ENCODE measurements at regions not wholly inside any gene's neighbourhood (a gene's known extent, or its start where the extent isn't known, plus 50 kb on each side); places are given as distances from the start of the nearest gene placed in this dataset.

DNA sequence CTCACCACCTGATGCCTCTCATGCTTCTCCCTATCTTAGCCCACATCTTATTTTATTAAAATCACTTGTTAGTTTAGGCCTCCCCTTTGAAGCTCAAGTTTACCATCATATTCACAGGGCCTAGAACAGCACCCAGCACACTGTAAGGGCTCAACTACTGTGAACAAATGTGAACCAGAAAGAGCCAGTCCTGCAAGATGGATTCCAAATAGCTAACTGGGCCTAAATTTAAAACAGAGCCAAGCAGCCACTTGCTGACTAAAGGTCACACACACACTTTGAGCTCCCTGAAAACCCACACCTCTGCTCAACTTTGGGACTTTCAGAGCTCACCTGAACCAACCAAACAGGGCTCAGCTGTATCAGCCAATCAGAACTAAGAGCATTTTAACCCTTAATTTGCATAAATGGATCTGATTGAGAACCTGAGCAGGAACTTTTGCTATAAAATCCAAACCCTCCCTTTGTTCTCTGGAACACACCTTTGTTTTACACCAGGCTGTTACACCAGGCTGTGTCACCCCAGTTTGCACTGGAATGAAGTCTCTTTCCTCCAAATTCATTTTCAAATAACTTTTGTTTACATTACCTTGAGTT is 62.1 kb upstream of the EXOC1L start:
- ATAC-seq (replicated peaks in 1 of 4) = no peak
- DNase-seq = no peak
- H3K9me3 ChIP-seq = no peaks in the 10 kb centered on the region
- no peaks in the 10 kb centered on the region for H3K36me3 Mint-ChIP-seq
- peaks cover 0 to 14% (median 0%) of the 10 kb centered on the region in 3 donors for H3K4me1 Mint-ChIP-seq
- ChIA-PET POLR2A (no interaction called here), CTCF (no interaction called here)
- H3K27ac Mint-ChIP-seq = no peak overlapping the region
- no peak overlapping the region for H3K4me3 ChIP-seq (ENCODE audit: control insufficient read depth in 1 of 2, extremely low read depth in 1 of 2, low read length in 1 of 2)
- H3K9me3 Mint-ChIP-seq = no peaks in the 10 kb centered on the region
- H3K4me3 Mint-ChIP-seq = no peak overlapping the region
- H3K4me1 ChIP-seq (ENCODE audit: control insufficient read depth in 1 of 2, extremely low read depth in 1 of 2, insufficient read depth in 2 of 2, low read length in 2 of 2) = no peaks in the 10 kb centered on the region
- H3K27me3 Mint-ChIP-seq = peaks cover 0 to 4% of the 10 kb centered on the region in 2 donors
- H3K27ac ChIP-seq (ENCODE audit: low read length) = no peak overlapping the region
- H3K27me3 ChIP-seq (replicated peaks in 1 of 2; ENCODE audit: control insufficient read depth in 2 of 2, extremely low read depth in 1 of 2, insufficient read depth in 2 of 2, low read length in 1 of 2) = no peaks in the 10 kb centered on the region
- H3K36me3 ChIP-seq (ENCODE audit: control insufficient read depth in 2 of 2, extremely low read depth in 1 of 2, insufficient read depth in 1 of 2, low read length in 1 of 2) = no peaks in the 10 kb centered on the region

DNA sequence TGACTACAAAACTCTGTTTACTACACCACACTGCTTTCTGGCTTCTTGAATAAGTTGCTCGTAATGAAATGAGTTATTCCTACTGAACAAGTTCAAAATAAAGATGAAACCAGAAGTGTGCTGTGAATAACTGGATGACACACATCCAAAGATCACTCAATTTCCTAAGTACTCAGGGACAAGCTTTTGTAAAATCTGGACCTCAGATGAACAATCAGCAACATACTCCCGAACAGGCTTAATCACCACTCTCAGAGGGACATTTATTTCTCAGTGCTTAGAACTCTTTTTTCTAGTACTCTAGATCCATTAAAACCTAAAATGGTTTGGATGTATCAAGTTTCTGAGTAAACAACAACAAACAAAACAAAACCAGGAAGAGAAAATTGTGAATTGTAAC is 61.5 kb upstream of the EXOC1L start:
- no peak for ATAC-seq (replicated peaks in 1 of 4)
- Histone ChIP-seq H3K9me3 (no peaks in the 10 kb centered on the region), H3K36me3 (ENCODE audit: control insufficient read depth in 2 of 2, extremely low read depth in 1 of 2, insufficient read depth in 1 of 2, low read length in 1 of 2) (no peaks in the 10 kb centered on the region), H3K4me1 (ENCODE audit: control insufficient read depth in 1 of 2, extremely low read depth in 1 of 2, insufficient read depth in 2 of 2, low read length in 2 of 2) (no peaks in the 10 kb centered on the region), H3K4me3 (ENCODE audit: control insufficient read depth in 1 of 2, extremely low read depth in 1 of 2, low read length in 1 of 2) (no peak overlapping the region), H3K27ac (ENCODE audit: low read length) (no peak overlapping the region), H3K27me3 (replicated peaks in 1 of 2; ENCODE audit: control insufficient read depth in 2 of 2, extremely low read depth in 1 of 2, insufficient read depth in 2 of 2, low read length in 1 of 2) (no peaks in the 10 kb centered on the region)
- Mint-ChIP-seq H3K9me3 (no peaks in the 10 kb centered on the region), H3K27ac (no peak overlapping the region), H3K27me3 (peaks cover 0 to 4% of the 10 kb centered on the region in 2 donors), H3K4me1 (peaks cover 0 to 14% (median 0%) of the 10 kb centered on the region in 3 donors), H3K4me3 (no peak overlapping the region), H3K36me3 (no peaks in the 10 kb centered on the region)
- CTCF ChIA-PET = no interaction called here
- WGBS (ENCODE audit: insufficient coverage) = 40% methylated on average over 1 of the region's 2 CpGs
- no peak for DNase-seq
- POLR2A ChIA-PET = no interaction called here

DNA sequence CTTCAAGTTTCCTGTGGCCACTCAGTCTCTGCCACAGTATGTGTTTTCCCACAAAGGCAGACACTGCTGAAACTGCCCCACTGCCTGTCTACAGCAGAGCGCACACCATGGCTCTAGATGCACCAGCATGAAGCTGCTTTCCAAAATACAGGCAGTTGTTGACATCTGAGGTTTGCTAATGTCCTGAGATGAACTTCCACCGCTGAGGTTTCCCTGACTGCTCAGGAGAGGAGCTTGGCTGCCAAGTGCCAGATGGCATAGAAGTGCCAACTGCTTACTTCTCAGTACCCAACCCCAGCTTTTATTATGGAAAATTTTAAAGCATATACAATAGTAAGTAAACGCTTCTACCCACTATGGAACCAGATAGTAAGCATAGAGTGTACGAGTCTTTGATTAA is 61.0 kb upstream of the EXOC1L start:
- Mint-ChIP-seq H3K27ac (no peak overlapping the region), H3K27me3 (peaks cover 0 to 4% of the 10 kb centered on the region in 2 donors), H3K9me3 (no peaks in the 10 kb centered on the region), H3K36me3 (no peaks in the 10 kb centered on the region), H3K4me1 (peaks cover 0 to 14% (median 0%) of the 10 kb centered on the region in 3 donors), H3K4me3 (no peak overlapping the region)
- Histone ChIP-seq H3K27ac (ENCODE audit: low read length) (no peak overlapping the region), H3K27me3 (replicated peaks in 1 of 2; ENCODE audit: control insufficient read depth in 2 of 2, extremely low read depth in 1 of 2, insufficient read depth in 2 of 2, low read length in 1 of 2) (no peaks in the 10 kb centered on the region), H3K4me1 (ENCODE audit: control insufficient read depth in 1 of 2, extremely low read depth in 1 of 2, insufficient read depth in 2 of 2, low read length in 2 of 2) (no peaks in the 10 kb centered on the region), H3K4me3 (ENCODE audit: control insufficient read depth in 1 of 2, extremely low read depth in 1 of 2, low read length in 1 of 2) (no peak overlapping the region), H3K36me3 (ENCODE audit: control insufficient read depth in 2 of 2, extremely low read depth in 1 of 2, insufficient read depth in 1 of 2, low read length in 1 of 2) (no peaks in the 10 kb centered on the region), H3K9me3 (no peaks in the 10 kb centered on the region)
- WGBS (ENCODE audit: insufficient coverage) = 100% methylated on average over 2 of the region's 4 CpGs
- ChIA-PET CTCF (no interaction called here), POLR2A (no interaction called here)
- DNase-seq = no peak
- ATAC-seq (replicated peaks in 1 of 4) = no peak

DNA sequence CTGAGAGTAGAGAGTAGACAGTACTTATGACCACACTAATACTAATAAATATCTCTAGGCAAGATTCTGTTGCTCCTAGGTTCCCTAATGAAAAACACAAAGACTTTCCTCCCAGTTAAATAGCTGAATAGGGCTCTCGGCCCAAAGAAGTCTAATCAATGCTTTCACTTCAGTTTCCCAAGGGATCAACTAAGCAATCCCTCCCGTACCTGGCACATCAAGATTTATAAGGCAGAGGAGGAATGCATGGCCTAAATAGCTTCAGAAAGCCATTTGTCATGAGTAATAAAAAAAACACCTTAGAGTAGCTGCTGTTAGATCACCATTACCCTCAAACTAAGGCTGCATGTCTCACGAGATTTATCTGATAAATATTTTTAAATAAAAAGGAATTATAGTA is 56.8 kb upstream of the EXOC1L start:
- Mint-ChIP-seq H3K27ac (no peak overlapping the region), H3K27me3 (peaks cover 6 to 13% of the 10 kb centered on the region in 2 donors), H3K36me3 (no peaks in the 10 kb centered on the region), H3K4me1 (peaks cover 0 to 4% (median 0%) of the 10 kb centered on the region in 3 donors), H3K9me3 (no peaks in the 10 kb centered on the region), H3K4me3 (no peak overlapping the region)
- H3K4me3 ChIP-seq (ENCODE audit: control insufficient read depth in 1 of 2, extremely low read depth in 1 of 2, low read length in 1 of 2) = no peak overlapping the region
- H3K36me3 ChIP-seq (ENCODE audit: control insufficient read depth in 2 of 2, extremely low read depth in 1 of 2, insufficient read depth in 1 of 2, low read length in 1 of 2) = no peaks in the 10 kb centered on the region
- no peaks in the 10 kb centered on the region for H3K9me3 ChIP-seq
- POLR2A ChIA-PET = no interaction called here
- no peaks in the 10 kb centered on the region for H3K4me1 ChIP-seq (ENCODE audit: control insufficient read depth in 1 of 2, extremely low read depth in 1 of 2, insufficient read depth in 2 of 2, low read length in 2 of 2)
- no peak overlapping the region for H3K27ac ChIP-seq (ENCODE audit: low read length)
- H3K27me3 ChIP-seq (replicated peaks in 1 of 2; ENCODE audit: control insufficient read depth in 2 of 2, extremely low read depth in 1 of 2, insufficient read depth in 2 of 2, low read length in 1 of 2) = peaks cover 0 to 2% of the 10 kb centered on the region in 2 experiments
- ATAC-seq (replicated peaks in 1 of 4) (no peak), DNase-seq (no peak)
- no CpG with 5 or more reads among the region's 3 CpGs for WGBS (ENCODE audit: insufficient coverage)
- CTCF ChIA-PET = no interaction called here

DNA sequence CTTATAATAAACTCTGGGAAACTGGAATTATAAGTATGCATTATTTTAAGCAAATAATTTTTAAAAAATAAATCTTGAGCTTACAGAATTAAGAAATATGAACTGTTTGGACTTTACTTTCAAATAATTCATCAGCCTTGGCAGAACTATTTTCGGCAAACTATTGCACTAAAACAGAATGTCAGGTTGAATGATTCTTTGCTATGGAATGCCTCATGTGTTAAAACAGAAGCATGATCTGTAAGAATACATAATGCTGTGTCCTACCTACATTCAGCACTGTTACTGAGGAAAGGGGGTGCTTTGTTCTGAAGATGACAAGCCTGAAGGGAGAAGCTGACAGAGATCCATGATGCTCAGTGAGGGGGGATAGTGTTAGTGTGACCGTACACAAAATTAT is 55.6 kb upstream of the EXOC1L start:
- Mint-ChIP-seq H3K36me3 (no peaks in the 10 kb centered on the region), H3K4me3 (no peak overlapping the region), H3K27me3 (peaks cover 6 to 17% of the 10 kb centered on the region in 2 donors), H3K9me3 (no peaks in the 10 kb centered on the region), H3K4me1 (no peaks in the 10 kb centered on the region), H3K27ac (no peak overlapping the region)
- WGBS (ENCODE audit: insufficient coverage) = no CpG with 5 or more reads among the region's 2 CpGs
- no peaks in the 10 kb centered on the region for H3K9me3 ChIP-seq
- POLR2A ChIA-PET = no interaction called here
- no peaks in the 10 kb centered on the region for H3K36me3 ChIP-seq (ENCODE audit: control insufficient read depth in 2 of 2, extremely low read depth in 1 of 2, insufficient read depth in 1 of 2, low read length in 1 of 2)
- H3K4me1 ChIP-seq (ENCODE audit: control insufficient read depth in 1 of 2, extremely low read depth in 1 of 2, insufficient read depth in 2 of 2, low read length in 2 of 2) = no peaks in the 10 kb centered on the region
- ATAC-seq (replicated peaks in 1 of 4) (no peak), DNase-seq (no peak)
- H3K27ac ChIP-seq (ENCODE audit: low read length) = no peak overlapping the region
- H3K27me3 ChIP-seq (replicated peaks in 1 of 2; ENCODE audit: control insufficient read depth in 2 of 2, extremely low read depth in 1 of 2, insufficient read depth in 2 of 2, low read length in 1 of 2) = peaks cover 0 to 3% of the 10 kb centered on the region in 2 experiments
- no peak overlapping the region for H3K4me3 ChIP-seq (ENCODE audit: control insufficient read depth in 1 of 2, extremely low read depth in 1 of 2, low read length in 1 of 2)
- CTCF ChIA-PET = no interaction called here

DNA sequence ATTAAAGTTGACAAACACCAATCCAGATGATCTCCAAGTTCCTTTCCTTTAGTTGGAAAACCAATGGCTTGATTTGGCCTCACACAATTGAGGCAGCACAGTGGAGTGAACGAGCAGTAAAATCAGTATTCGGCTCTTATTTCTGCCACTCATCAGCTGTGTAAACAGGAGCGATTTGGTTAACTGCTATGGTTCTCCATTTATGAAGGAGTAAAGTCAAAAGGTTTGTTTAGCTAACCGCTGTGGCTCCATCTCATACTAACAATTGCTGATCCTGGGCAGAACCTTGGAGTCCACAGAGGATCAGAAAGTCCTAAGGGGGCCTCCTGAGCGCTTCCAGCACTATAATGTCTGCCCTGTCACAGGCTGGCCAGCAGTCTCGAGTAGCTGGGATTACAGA is 54.5 kb upstream of the EXOC1L start:
- DNase-seq = no peak
- no peaks in the 10 kb centered on the region for H3K36me3 ChIP-seq (ENCODE audit: control insufficient read depth in 2 of 2, extremely low read depth in 1 of 2, insufficient read depth in 1 of 2, low read length in 1 of 2)
- Mint-ChIP-seq H3K9me3 (no peaks in the 10 kb centered on the region), H3K27ac (no peak overlapping the region), H3K4me1 (no peaks in the 10 kb centered on the region), H3K4me3 (no peak overlapping the region), H3K36me3 (no peaks in the 10 kb centered on the region), H3K27me3 (peaks cover 7 to 18% of the 10 kb centered on the region in 2 donors)
- no peak for ATAC-seq (replicated peaks in 1 of 4)
- peaks cover 0 to 3% of the 10 kb centered on the region in 2 experiments for H3K27me3 ChIP-seq (replicated peaks in 1 of 2; ENCODE audit: control insufficient read depth in 2 of 2, extremely low read depth in 1 of 2, insufficient read depth in 2 of 2, low read length in 1 of 2)
- no peaks in the 10 kb centered on the region for H3K9me3 ChIP-seq
- no peak overlapping the region for H3K4me3 ChIP-seq (ENCODE audit: control insufficient read depth in 1 of 2, extremely low read depth in 1 of 2, low read length in 1 of 2)
- POLR2A ChIA-PET = no interaction called here
- WGBS (ENCODE audit: insufficient coverage) = 86% methylated on average over 4 of the region's 6 CpGs
- H3K27ac ChIP-seq (ENCODE audit: low read length) = no peak overlapping the region
- H3K4me1 ChIP-seq (ENCODE audit: control insufficient read depth in 1 of 2, extremely low read depth in 1 of 2, insufficient read depth in 2 of 2, low read length in 2 of 2) = no peaks in the 10 kb centered on the region
- CTCF ChIA-PET = no interaction called here

DNA sequence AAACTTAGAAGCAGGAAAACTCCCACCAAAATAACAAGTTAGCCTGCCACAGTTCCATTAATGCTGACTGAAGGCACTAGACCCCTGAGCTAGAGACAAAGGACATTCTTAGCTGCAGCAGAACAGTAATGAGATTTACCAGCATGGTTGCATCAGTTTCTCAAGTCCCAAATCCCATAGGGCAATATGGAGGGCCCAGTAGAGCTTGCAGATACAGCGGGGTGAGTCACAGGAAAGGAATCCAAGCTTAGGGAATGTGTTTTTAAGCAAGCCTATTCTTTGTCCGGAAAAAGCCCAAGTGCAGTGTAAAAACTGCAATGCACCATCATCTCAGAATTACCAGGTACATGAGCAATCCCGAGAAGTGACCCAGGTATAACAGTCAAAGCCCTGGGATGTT is 51.3 kb upstream of the EXOC1L start:
- POLR2A ChIA-PET = no interaction called here
- WGBS (ENCODE audit: insufficient coverage) = 100% methylated on average over 2 of the region's 3 CpGs
- no peak overlapping the region for H3K4me3 Mint-ChIP-seq

More for the DNA sequence above, 51.3 kb upstream of the EXOC1L start:
- no peak overlapping the region for H3K4me3 ChIP-seq (ENCODE audit: control insufficient read depth in 1 of 2, extremely low read depth in 1 of 2, low read length in 1 of 2)
- Mint-ChIP-seq H3K9me3 (no peaks in the 10 kb centered on the region), H3K27me3 (peaks cover 14% of the 10 kb centered on the region in 2 donors), H3K36me3 (no peaks in the 10 kb centered on the region), H3K4me1 (no peaks in the 10 kb centered on the region), H3K27ac (no peak overlapping the region)
- CTCF ChIA-PET = no interaction called here
- no peaks in the 10 kb centered on the region for H3K4me1 ChIP-seq (ENCODE audit: control insufficient read depth in 1 of 2, extremely low read depth in 1 of 2, insufficient read depth in 2 of 2, low read length in 2 of 2)
- no peaks in the 10 kb centered on the region for H3K9me3 ChIP-seq
- no peaks in the 10 kb centered on the region for H3K36me3 ChIP-seq (ENCODE audit: control insufficient read depth in 2 of 2, extremely low read depth in 1 of 2, insufficient read depth in 1 of 2, low read length in 1 of 2)
- ATAC-seq (replicated peaks in 1 of 4) = no peak
- no peak for DNase-seq
- H3K27ac ChIP-seq (ENCODE audit: low read length) = no peak overlapping the region
- H3K27me3 ChIP-seq (replicated peaks in 1 of 2; ENCODE audit: control insufficient read depth in 2 of 2, extremely low read depth in 1 of 2, insufficient read depth in 2 of 2, low read length in 1 of 2) = peaks cover 0 to 3% of the 10 kb centered on the region in 2 experiments

All from T-cell (primary cell).